Glutamatergic neuron (in vitro differentiated cells): ENCODE measurements at regions not wholly inside any gene's neighbourhood (a gene's known extent, or its start where the extent isn't known, plus 50 kb on each side); places are given as distances from the start of the nearest gene placed in this dataset.
A peak's percentile ranks its signal among the peaks of the same experiment; 100 is the strongest.

Source experiments
- DNase-seq: peaks from one replicate; pipeline ENCODE4 v3.0.0; 2022
- H3K27ac Mint-ChIP-seq: one replicate; pipeline ENCODE4 v1.8.0; 2020; ENCODE audit warnings: mild to moderate bottlenecking, mixed read lengths, inconsistent platforms; ENCODE audit not compliant: unreplicated experiment
- H3K27me3 Mint-ChIP-seq: one replicate; pipeline ENCODE4 v1.8.0; 2020; ENCODE audit warnings: mild to moderate bottlenecking, moderate library complexity, mixed read lengths, inconsistent platforms; ENCODE audit not compliant: unreplicated experiment
- H3K36me3 Mint-ChIP-seq: one replicate; pipeline ENCODE4 v1.8.0; 2020; ENCODE audit warnings: mild to moderate bottlenecking, mixed read lengths, inconsistent platforms; ENCODE audit not compliant: unreplicated experiment
- H3K4me1 Mint-ChIP-seq: one replicate; pipeline ENCODE4 v1.8.0; 2020; ENCODE audit warnings: mild to moderate bottlenecking, low read depth, mixed read lengths, inconsistent platforms; ENCODE audit not compliant: unreplicated experiment
- H3K4me3 Mint-ChIP-seq: one replicate; pipeline ENCODE4 v1.8.0; 2020; ENCODE audit warnings: mild to moderate bottlenecking, mixed read lengths, inconsistent platforms; ENCODE audit not compliant: unreplicated experiment
- H3K9me3 Mint-ChIP-seq: one replicate; pipeline ENCODE4 v1.8.0; 2020; ENCODE audit warnings: mild to moderate bottlenecking, moderate library complexity, mixed read lengths, inconsistent platforms; ENCODE audit not compliant: unreplicated experiment
- TF ChIP-seq, protein P1 (sequence below): fragments of 200-600 bp; sonication (generic); IDR thresholded peaks from one replicate; pipeline ENCODE4 v1.5.0; 2021; ENCODE audit not compliant: partially characterized antibody, unreplicated experiment

DNA sequence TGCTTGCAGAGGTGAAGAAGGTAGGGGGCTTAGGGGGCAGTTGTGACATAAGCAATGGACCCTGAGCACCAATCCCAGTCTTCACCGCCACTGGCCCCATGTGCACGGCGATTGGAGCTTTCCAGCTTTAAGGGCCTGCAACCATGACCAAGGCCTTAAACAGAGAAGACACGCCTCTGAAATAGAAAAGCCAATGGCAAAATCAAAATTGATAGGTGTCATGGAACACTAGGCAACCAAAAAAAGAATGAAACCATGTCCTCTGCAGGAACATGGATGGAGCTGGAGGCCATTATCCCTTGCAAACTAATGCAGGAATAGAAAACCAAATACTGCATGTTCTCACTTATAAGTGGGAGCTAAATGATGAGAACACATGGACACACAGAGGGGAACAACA, 146.3 kb downstream of the SCARB1 start:
- no peak for DNase-seq
- Mint-ChIP-seq H3K4me1 (peaks cover 39% of the 10 kb centered on the region), H3K9me3 (peaks cover 9% of the 10 kb centered on the region), H3K27ac (no peak overlapping the region), H3K4me3 (no peak overlapping the region), H3K36me3 (no peaks in the 10 kb centered on the region), H3K27me3 (peaks cover 9% of the 10 kb centered on the region)
- TF ChIP-seq, protein P1, sequence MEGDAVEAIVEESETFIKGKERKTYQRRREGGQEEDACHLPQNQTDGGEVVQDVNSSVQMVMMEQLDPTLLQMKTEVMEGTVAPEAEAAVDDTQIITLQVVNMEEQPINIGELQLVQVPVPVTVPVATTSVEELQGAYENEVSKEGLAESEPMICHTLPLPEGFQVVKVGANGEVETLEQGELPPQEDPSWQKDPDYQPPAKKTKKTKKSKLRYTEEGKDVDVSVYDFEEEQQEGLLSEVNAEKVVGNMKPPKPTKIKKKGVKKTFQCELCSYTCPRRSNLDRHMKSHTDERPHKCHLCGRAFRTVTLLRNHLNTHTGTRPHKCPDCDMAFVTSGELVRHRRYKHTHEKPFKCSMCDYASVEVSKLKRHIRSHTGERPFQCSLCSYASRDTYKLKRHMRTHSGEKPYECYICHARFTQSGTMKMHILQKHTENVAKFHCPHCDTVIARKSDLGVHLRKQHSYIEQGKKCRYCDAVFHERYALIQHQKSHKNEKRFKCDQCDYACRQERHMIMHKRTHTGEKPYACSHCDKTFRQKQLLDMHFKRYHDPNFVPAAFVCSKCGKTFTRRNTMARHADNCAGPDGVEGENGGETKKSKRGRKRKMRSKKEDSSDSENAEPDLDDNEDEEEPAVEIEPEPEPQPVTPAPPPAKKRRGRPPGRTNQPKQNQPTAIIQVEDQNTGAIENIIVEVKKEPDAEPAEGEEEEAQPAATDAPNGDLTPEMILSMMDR: no peak

DNA sequence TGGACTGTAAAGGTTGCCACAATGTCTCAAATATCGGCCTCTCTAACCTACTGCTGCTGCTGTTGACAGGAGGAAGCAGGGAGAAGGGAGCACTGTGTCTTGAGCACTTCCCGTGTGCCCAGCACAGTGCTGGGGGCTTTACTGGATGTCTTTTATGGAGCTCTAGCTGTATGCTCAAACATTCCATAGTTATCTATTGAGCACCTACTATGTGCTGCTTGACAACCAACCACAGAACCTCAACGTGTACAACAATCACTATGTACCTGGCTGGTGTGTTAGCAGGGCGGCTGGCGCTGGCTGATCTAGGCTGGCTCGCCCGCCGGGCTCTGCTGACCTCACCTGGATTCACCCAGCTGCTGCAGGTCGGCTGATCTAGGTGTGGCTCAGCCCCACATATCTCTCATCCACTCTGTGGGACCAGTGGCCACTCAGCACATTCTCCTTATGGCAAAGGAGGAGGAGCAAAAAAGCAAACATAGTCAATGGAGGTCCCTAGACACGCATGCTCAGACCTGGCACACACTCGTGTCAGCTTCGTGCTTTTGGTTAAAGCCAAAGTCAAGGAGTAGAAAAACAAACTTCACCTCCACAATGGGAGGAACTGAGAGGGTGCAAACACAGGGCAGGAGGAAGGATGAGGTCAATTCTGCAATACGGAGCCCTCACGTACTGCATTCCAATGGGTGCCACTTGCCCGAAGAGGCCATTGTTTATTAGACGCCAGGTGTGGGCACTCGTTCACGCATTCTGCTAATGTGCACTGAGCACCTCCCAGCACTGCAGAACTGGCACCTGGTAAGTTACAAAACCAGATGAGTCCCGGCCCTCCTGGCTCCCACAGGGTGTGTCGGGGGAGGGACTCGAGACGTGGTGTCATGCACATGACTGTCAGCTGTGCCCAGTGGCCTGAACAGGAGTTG, 147.2 kb downstream of the SCARB1 start:
- Mint-ChIP-seq H3K27me3 (peaks cover 9% of the 10 kb centered on the region), H3K4me3 (no peak overlapping the region), H3K4me1 (peaks cover 40% of the 10 kb centered on the region), H3K9me3 (peaks cover 9% of the 10 kb centered on the region), H3K36me3 (no peaks in the 10 kb centered on the region), H3K27ac (no peak overlapping the region)
- TF ChIP-seq, protein P1: no peak
- no peak for DNase-seq

DNA sequence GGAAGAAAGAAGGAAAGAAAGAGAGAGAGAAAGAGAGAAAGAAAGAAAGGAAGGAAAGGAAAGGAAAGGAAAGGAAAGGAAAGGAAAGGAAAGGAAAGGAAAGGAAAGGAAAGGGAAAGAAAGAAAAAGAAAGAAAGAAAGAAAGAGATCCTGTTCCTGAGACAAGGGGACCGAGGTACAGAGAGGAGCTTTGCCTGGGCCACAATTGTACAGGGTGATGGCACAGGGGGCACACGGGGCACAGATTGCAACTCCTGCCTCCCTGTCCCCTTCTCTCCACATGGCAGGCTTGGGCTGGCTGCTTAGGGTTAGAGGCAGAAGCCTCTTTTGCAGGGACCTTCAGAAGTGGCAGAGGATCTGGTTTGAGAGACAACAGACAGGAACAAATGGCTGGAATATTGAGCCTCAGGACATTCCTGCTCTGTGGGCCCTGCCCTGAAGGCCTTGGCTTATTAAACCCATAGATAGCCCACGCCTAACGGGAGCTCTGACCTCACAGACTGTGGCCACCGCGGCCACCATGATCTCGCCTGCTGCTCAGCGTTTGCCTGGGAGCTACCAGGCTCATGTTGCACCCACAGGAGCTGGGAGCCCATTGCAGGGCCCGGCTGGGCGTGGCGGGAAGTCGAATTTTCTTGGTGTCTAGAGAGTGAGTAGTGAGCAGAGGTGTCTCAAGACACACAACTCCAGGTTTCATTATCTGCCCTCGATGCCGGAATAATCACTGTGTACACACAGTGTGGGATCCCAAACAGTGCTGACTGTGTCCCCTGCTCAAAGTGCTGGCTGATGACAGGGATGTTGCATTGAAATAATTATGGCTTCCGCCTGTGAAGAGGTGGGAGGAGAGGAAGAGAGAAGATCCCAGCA, 147.9 kb upstream of the NCOR2 start:
- Mint-ChIP-seq H3K27ac (peak overlapping the region; percentile 28), H3K36me3 (no peaks in the 10 kb centered on the region), H3K9me3 (peaks cover 6% of the 10 kb centered on the region), H3K4me1 (peaks cover 36% of the 10 kb centered on the region), H3K27me3 (peaks cover 9% of the 10 kb centered on the region), H3K4me3 (no peak overlapping the region)
- DNase-seq: no peak
- TF ChIP-seq, protein P1: no peak

DNA sequence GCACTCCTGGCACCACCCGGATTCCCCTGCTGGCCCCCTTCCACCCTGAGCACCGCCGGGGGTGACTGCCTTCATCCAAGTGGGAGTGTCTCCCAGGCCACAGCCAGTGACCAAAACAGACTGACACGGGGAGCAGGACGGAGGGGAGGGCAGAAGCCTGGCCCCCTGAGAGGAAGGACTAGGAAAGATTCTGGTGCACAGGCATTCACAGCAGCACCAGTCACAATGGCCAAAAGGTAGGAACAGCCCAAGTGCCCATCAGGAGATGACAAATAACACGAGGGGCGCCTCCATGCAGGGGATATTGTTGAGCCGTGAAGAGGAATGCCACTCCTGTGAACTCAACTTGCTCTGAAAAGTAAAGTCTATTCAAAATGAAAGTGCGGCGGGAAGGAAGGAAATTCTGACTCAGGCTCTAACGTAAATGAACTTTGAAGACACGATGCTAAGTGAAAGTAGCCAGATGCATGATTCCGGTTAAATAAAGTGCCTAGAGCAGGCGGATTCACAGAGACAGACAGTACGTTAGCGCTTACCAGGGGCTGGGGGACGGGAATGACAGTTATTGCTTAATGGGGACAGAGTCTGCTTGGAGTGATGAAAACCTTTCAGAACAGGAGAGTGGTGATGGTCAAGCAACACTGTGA, 146.1 kb upstream of the NCOR2 start:
- Mint-ChIP-seq H3K9me3 (peaks cover 9% of the 10 kb centered on the region), H3K4me3 (no peak overlapping the region), H3K27ac (no peak overlapping the region), H3K27me3 (peaks cover 9% of the 10 kb centered on the region), H3K4me1 (peaks cover 23% of the 10 kb centered on the region), H3K36me3 (peaks cover under 1% of the 10 kb centered on the region)
- TF ChIP-seq, protein P1: no peak
- DNase-seq: no peak
